ENCODE measurements at regions not wholly inside any gene's neighbourhood (a gene's known extent, or its start where the extent isn't known, plus 50 kb on each side); places are given as distances from the start of the nearest gene placed in this dataset.

DNA sequence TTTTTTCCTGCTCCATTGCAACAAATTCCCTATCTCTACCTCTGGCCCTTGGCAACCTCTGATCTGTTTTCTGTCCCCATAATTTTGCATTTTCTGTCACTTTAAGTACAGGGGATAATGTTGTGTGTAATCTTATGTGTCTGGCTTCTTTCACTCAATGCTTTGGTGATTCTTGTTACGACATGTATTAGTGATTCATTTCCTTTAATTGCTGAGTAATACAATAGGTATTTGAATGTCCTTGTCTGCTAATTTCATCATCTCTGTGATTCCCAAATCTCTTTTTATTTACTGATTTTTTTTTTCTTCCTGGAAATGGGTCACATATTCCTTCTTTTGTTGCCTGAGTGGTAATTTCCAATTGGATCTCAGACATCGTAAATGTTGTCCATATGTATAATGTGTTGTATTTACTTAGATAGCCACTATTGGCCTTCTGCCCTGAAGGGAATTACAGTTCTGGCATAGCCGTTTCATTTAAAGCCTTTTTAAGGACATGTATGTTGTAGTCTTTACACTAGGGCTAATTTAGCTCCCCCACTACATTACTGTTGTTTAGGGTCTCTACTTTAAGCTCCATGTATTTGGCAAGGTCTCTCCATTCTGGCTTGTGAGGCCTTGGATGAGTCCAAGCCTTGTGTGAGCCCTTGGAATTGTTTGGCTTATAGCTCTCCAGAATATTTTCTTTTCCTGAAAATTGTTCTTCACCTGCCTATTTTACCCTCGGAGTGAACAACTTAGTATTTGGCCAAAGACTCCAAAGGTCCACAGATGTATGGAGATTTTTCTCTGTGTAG, 683.8 kb downstream of the LRRC70 start:
- H2AFZ ChIP-seq (ENCODE audit: low read length, unreplicated experiment): peak overlapping the region; percentile 34
- H3K79me2 ChIP-seq (ENCODE audit: control insufficient read depth, insufficient read depth, low read length, unreplicated experiment): no peaks in the 10 kb centered on the region
- H3K27me3 ChIP-seq (ENCODE audit: insufficient read depth, low read length): no peaks in the 10 kb centered on the region
- no peaks in the 10 kb centered on the region for H3K36me3 ChIP-seq (ENCODE audit: insufficient read depth, low read length)
- peaks cover 27% of the 10 kb centered on the region for H3K4me1 ChIP-seq (ENCODE audit: control insufficient read depth, insufficient read depth, low read length, unreplicated experiment)
- H3K4me3 ChIP-seq (ENCODE audit: low read depth, low read length): peak overlapping the region; percentile 29; the same call in 1 of the 2 replicates
- peak overlapping the region; percentile 78 for H3K27ac ChIP-seq (ENCODE audit: low read depth, low read length)

DNA sequence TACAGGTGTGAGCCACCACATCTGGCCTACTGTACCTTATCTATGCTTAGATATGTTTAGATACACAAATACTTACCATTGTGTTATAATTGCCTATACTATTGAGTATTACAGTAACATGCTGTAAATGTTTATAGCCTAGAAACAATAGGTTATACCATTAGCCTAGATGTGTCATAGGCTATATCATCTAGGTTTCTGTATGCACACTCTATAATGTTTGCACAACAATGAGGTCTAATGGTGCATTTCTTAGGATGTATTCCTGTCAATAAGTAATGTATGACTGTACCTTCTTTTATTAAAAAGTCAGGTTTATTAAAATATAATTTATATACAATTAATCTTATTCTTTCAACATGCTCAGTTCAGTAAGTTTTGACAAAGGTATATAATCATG, 683.1 kb downstream of the LRRC70 start:
- no peaks in the 10 kb centered on the region for H3K27me3 ChIP-seq (ENCODE audit: insufficient read depth, low read length)
- no peaks in the 10 kb centered on the region for H3K36me3 ChIP-seq (ENCODE audit: insufficient read depth, low read length)
- peaks cover 27% of the 10 kb centered on the region for H3K4me1 ChIP-seq (ENCODE audit: control insufficient read depth, insufficient read depth, low read length, unreplicated experiment)
- H3K4me3 ChIP-seq (ENCODE audit: low read depth, low read length): no peak overlapping the region
- H3K27ac ChIP-seq (ENCODE audit: low read depth, low read length): peak overlapping the region; percentile 25; the same call in 1 of the 2 replicates
- H2AFZ ChIP-seq (ENCODE audit: low read length, unreplicated experiment): no peak overlapping the region
- H3K79me2 ChIP-seq (ENCODE audit: control insufficient read depth, insufficient read depth, low read length, unreplicated experiment): no peaks in the 10 kb centered on the region

- Histone ChIP-seq H3K4me1 (ENCODE audit: control insufficient read depth, insufficient read depth, low read length, unreplicated experiment) (peaks cover 2% of the 10 kb centered on the region), H3K27me3 (ENCODE audit: insufficient read depth, low read length) (no peaks in the 10 kb centered on the region), H2AFZ (ENCODE audit: low read length, unreplicated experiment) (no peak overlapping the region), H3K36me3 (ENCODE audit: insufficient read depth, low read length) (no peaks in the 10 kb centered on the region), H3K27ac (ENCODE audit: low read depth, low read length) (no peak overlapping the region), H3K4me3 (ENCODE audit: low read depth, low read length) (no peak overlapping the region), H3K79me2 (ENCODE audit: control insufficient read depth, insufficient read depth, low read length, unreplicated experiment) (no peaks in the 10 kb centered on the region)
Measured at GRCh38 chr5:63255594-63255993, 677.0 kb downstream of the LRRC70 start.

DNA sequence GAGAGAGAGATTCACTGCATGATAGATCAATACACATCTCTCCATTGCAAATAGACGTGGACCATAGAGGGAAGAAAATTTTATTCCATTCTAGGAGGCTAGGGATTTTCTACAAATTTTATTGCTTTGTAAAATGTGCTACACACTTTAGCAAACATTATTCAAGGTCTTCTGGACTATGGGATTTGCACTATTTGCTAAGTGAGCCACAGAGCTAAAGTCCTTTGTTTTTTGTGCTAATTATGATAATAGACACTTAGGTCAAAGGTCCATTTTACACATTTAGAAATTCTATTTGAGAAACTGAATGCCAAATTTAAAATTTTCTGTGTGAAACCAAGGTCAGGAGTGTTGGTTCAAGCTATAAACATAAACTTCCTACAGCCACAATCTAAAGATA, 672.3 kb downstream of the LRRC70 start:
- no peaks in the 10 kb centered on the region; the same call in 1 of the 2 replicates for H3K27me3 ChIP-seq (ENCODE audit: insufficient read depth, low read length)

DNA sequence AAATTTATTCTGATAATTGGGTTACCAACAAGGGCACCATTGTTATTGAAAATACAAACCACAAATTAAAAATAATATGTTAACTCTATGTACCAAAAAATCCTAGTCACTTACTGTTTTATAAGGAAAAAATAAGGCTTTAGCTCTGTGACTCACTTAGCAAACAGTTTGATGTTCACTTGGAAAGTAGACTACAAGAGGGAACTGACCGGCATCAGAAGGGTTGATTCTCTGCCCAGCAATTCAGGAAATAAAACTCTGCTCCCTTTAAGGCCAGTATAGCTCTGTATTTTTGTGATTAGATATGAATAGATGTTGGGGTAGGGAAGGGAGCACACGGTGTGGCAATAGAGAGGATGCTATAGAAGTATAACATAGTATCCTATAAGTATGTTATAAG, 671.3 kb downstream of the LRRC70 start:
- Histone ChIP-seq H3K36me3 (ENCODE audit: insufficient read depth, low read length) (no peaks in the 10 kb centered on the region), H2AFZ (ENCODE audit: low read length, unreplicated experiment) (no peak overlapping the region), H3K79me2 (ENCODE audit: control insufficient read depth, insufficient read depth, low read length, unreplicated experiment) (no peaks in the 10 kb centered on the region), H3K27me3 (ENCODE audit: insufficient read depth, low read length) (no peaks in the 10 kb centered on the region; the same call in 1 of the 2 replicates), H3K27ac (ENCODE audit: low read depth, low read length) (no peak overlapping the region), H3K4me3 (ENCODE audit: low read depth, low read length) (no peak overlapping the region), H3K4me1 (ENCODE audit: control insufficient read depth, insufficient read depth, low read length, unreplicated experiment) (no peaks in the 10 kb centered on the region)

More for the DNA sequence above, 672.3 kb downstream of the LRRC70 start:
- Histone ChIP-seq H3K79me2 (ENCODE audit: control insufficient read depth, insufficient read depth, low read length, unreplicated experiment) (no peaks in the 10 kb centered on the region), H2AFZ (ENCODE audit: low read length, unreplicated experiment) (no peak overlapping the region), H3K36me3 (ENCODE audit: insufficient read depth, low read length) (no peaks in the 10 kb centered on the region), H3K4me3 (ENCODE audit: low read depth, low read length) (no peak overlapping the region), H3K4me1 (ENCODE audit: control insufficient read depth, insufficient read depth, low read length, unreplicated experiment) (no peaks in the 10 kb centered on the region), H3K27ac (ENCODE audit: low read depth, low read length) (no peak overlapping the region)

DNA sequence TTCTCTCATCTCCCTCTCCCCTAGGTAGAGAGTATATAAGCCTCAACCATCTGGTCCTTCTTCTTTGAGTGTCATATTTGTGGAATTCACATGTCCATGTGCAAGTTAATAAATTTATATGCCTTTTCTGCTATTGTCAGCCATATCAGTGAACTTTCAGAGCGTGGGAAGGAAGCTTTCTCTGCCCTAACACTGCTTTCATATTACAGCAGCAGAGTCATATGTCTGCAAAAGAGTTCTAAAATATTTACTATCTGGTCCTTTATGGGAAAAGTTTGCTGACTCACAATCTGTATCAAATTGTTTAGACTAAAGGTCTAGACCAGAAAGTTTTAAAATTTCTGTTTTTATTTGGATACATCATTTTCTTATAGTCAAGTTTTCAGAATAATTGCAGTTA, 669.0 kb downstream of the LRRC70 start:
- Histone ChIP-seq H2AFZ (ENCODE audit: low read length, unreplicated experiment) (no peak overlapping the region), H3K27ac (ENCODE audit: low read depth, low read length) (no peak overlapping the region), H3K27me3 (ENCODE audit: insufficient read depth, low read length) (no peaks in the 10 kb centered on the region; the same call in 1 of the 2 replicates), H3K79me2 (ENCODE audit: control insufficient read depth, insufficient read depth, low read length, unreplicated experiment) (no peaks in the 10 kb centered on the region), H3K4me3 (ENCODE audit: low read depth, low read length) (no peak overlapping the region), H3K4me1 (ENCODE audit: control insufficient read depth, insufficient read depth, low read length, unreplicated experiment) (no peaks in the 10 kb centered on the region), H3K36me3 (ENCODE audit: insufficient read depth, low read length) (no peaks in the 10 kb centered on the region)

- Histone ChIP-seq H3K27me3 (ENCODE audit: insufficient read depth, low read length) (peaks cover 5% of the 10 kb centered on the region), H3K4me1 (ENCODE audit: control insufficient read depth, insufficient read depth, low read length, unreplicated experiment) (no peaks in the 10 kb centered on the region), H3K4me3 (ENCODE audit: low read depth, low read length) (no peak overlapping the region), H3K27ac (ENCODE audit: low read depth, low read length) (no peak overlapping the region), H3K36me3 (ENCODE audit: insufficient read depth, low read length) (no peaks in the 10 kb centered on the region), H3K79me2 (ENCODE audit: control insufficient read depth, insufficient read depth, low read length, unreplicated experiment) (no peaks in the 10 kb centered on the region), H2AFZ (ENCODE audit: low read length, unreplicated experiment) (no peak overlapping the region)
Measured at GRCh38 chr5:63245271-63245670, 666.7 kb downstream of the LRRC70 start.

DNA sequence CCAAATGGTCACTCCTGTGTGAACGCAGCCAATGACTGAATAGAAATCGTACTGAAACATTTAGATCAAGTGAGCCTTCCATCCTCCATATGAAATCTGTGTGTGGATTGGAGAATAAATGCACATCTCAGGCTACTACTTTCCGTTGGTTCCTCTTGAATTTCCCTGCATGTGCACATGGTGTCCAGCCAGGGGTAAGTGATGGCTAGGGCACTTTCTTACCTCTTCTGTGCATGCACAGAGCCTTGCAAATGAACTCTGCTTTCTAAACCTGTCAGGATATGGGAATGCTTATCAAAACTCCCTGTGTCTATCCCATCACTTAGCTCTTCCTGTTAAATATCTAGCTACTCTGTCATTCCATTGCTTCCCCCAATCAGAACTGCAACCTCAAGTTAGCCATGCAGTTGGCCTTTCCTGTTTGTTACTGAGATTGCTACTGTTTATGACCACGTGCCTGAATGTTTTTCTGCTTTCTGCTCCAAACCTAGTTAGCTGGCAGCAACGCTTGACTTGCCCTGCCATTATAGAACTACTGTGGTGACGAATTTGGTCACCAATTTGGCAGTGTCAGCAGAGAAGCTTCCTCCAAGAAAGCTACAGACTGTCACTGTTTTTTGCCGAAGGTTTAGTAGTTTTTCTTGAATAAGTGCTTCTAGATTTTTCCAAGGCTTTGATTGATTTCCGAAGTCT, 661.6 kb downstream of the LRRC70 start:
- no peaks in the 10 kb centered on the region for H3K36me3 ChIP-seq (ENCODE audit: insufficient read depth, low read length)
- H3K4me3 ChIP-seq (ENCODE audit: low read depth, low read length): no peak overlapping the region
- peaks cover 11% of the 10 kb centered on the region; the same call in 1 of the 2 replicates for H3K27me3 ChIP-seq (ENCODE audit: insufficient read depth, low read length)
- H2AFZ ChIP-seq (ENCODE audit: low read length, unreplicated experiment): no peak overlapping the region
- H3K27ac ChIP-seq (ENCODE audit: low read depth, low read length): no peak overlapping the region
- H3K79me2 ChIP-seq (ENCODE audit: control insufficient read depth, insufficient read depth, low read length, unreplicated experiment): no peaks in the 10 kb centered on the region
- no peaks in the 10 kb centered on the region for H3K4me1 ChIP-seq (ENCODE audit: control insufficient read depth, insufficient read depth, low read length, unreplicated experiment)

DNA sequence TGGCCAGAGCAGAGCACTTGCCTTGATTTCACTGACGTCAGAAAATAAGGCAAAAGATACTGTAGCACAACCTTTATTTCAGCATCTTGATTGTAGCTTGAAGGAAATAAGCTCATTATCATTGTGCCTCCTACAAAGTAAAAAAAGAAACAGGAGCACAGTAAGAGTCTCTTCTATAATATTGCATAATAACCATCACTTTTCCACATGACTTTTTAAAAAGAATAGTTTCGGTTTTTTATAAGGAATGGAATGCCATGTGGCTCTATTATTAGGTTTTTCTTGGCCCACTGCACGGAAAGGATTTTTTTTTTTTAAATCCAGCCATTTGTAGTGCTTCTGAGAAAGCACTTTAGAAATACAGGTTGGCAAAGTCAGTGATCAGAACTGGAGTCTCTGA, 655.3 kb downstream of the LRRC70 start:
- Histone ChIP-seq H3K4me3 (ENCODE audit: low read depth, low read length) (no peak overlapping the region), H2AFZ (ENCODE audit: low read length, unreplicated experiment) (peak overlapping the region; percentile 59), H3K27ac (ENCODE audit: low read depth, low read length) (no peak overlapping the region), H3K36me3 (ENCODE audit: insufficient read depth, low read length) (no peaks in the 10 kb centered on the region), H3K4me1 (ENCODE audit: control insufficient read depth, insufficient read depth, low read length, unreplicated experiment) (no peaks in the 10 kb centered on the region), H3K79me2 (ENCODE audit: control insufficient read depth, insufficient read depth, low read length, unreplicated experiment) (no peaks in the 10 kb centered on the region), H3K27me3 (ENCODE audit: insufficient read depth, low read length) (peaks cover 2% of the 10 kb centered on the region; the same call in 1 of the 2 replicates)

DNA sequence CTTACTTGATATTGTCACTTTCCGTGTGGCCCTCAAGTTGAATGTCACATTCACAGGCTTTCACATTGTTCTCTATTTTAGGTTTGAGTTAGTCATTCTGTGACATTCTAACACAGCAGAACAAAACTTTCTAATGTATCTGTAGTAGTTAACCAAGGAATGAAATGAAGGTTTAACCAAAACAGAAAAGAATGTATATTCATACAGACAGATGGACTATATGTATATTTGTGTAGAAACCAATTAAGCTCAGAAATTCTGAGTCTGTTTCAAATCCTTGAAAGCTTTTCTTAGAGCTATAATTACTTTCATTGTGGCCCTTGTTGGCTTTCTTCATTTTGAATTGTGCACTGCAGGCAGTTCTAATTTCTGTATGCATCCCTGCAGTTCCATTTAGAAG, 654.7 kb downstream of the LRRC70 start:
- H3K27me3 ChIP-seq (ENCODE audit: insufficient read depth, low read length): no peaks in the 10 kb centered on the region
- no peak overlapping the region for H3K27ac ChIP-seq (ENCODE audit: low read depth, low read length)
- H3K4me1 ChIP-seq (ENCODE audit: control insufficient read depth, insufficient read depth, low read length, unreplicated experiment): no peaks in the 10 kb centered on the region
- H3K4me3 ChIP-seq (ENCODE audit: low read depth, low read length): no peak overlapping the region
- H3K36me3 ChIP-seq (ENCODE audit: insufficient read depth, low read length): no peaks in the 10 kb centered on the region
- H2AFZ ChIP-seq (ENCODE audit: low read length, unreplicated experiment): peak overlapping the region; percentile 59
- no peaks in the 10 kb centered on the region for H3K79me2 ChIP-seq (ENCODE audit: control insufficient read depth, insufficient read depth, low read length, unreplicated experiment)

- Histone ChIP-seq H3K36me3 (ENCODE audit: insufficient read depth, low read length) (no peaks in the 10 kb centered on the region), H2AFZ (ENCODE audit: low read length, unreplicated experiment) (no peak overlapping the region), H3K79me2 (ENCODE audit: control insufficient read depth, insufficient read depth, low read length, unreplicated experiment) (no peaks in the 10 kb centered on the region), H3K27ac (ENCODE audit: low read depth, low read length) (no peak overlapping the region), H3K27me3 (ENCODE audit: insufficient read depth, low read length) (no peaks in the 10 kb centered on the region), H3K4me1 (ENCODE audit: control insufficient read depth, insufficient read depth, low read length, unreplicated experiment) (no peaks in the 10 kb centered on the region), H3K4me3 (ENCODE audit: low read depth, low read length) (no peak overlapping the region)
Measured at GRCh38 chr5:63230754-63231153, 652.1 kb downstream of the LRRC70 start.
